ENCODE measurements at regions not wholly inside any gene's neighbourhood (a gene's known extent, or its start where the extent isn't known, plus 50 kb on each side); places are given as distances from the start of the nearest gene placed in this dataset.

- TF ChIP-seq, protein P1, sequence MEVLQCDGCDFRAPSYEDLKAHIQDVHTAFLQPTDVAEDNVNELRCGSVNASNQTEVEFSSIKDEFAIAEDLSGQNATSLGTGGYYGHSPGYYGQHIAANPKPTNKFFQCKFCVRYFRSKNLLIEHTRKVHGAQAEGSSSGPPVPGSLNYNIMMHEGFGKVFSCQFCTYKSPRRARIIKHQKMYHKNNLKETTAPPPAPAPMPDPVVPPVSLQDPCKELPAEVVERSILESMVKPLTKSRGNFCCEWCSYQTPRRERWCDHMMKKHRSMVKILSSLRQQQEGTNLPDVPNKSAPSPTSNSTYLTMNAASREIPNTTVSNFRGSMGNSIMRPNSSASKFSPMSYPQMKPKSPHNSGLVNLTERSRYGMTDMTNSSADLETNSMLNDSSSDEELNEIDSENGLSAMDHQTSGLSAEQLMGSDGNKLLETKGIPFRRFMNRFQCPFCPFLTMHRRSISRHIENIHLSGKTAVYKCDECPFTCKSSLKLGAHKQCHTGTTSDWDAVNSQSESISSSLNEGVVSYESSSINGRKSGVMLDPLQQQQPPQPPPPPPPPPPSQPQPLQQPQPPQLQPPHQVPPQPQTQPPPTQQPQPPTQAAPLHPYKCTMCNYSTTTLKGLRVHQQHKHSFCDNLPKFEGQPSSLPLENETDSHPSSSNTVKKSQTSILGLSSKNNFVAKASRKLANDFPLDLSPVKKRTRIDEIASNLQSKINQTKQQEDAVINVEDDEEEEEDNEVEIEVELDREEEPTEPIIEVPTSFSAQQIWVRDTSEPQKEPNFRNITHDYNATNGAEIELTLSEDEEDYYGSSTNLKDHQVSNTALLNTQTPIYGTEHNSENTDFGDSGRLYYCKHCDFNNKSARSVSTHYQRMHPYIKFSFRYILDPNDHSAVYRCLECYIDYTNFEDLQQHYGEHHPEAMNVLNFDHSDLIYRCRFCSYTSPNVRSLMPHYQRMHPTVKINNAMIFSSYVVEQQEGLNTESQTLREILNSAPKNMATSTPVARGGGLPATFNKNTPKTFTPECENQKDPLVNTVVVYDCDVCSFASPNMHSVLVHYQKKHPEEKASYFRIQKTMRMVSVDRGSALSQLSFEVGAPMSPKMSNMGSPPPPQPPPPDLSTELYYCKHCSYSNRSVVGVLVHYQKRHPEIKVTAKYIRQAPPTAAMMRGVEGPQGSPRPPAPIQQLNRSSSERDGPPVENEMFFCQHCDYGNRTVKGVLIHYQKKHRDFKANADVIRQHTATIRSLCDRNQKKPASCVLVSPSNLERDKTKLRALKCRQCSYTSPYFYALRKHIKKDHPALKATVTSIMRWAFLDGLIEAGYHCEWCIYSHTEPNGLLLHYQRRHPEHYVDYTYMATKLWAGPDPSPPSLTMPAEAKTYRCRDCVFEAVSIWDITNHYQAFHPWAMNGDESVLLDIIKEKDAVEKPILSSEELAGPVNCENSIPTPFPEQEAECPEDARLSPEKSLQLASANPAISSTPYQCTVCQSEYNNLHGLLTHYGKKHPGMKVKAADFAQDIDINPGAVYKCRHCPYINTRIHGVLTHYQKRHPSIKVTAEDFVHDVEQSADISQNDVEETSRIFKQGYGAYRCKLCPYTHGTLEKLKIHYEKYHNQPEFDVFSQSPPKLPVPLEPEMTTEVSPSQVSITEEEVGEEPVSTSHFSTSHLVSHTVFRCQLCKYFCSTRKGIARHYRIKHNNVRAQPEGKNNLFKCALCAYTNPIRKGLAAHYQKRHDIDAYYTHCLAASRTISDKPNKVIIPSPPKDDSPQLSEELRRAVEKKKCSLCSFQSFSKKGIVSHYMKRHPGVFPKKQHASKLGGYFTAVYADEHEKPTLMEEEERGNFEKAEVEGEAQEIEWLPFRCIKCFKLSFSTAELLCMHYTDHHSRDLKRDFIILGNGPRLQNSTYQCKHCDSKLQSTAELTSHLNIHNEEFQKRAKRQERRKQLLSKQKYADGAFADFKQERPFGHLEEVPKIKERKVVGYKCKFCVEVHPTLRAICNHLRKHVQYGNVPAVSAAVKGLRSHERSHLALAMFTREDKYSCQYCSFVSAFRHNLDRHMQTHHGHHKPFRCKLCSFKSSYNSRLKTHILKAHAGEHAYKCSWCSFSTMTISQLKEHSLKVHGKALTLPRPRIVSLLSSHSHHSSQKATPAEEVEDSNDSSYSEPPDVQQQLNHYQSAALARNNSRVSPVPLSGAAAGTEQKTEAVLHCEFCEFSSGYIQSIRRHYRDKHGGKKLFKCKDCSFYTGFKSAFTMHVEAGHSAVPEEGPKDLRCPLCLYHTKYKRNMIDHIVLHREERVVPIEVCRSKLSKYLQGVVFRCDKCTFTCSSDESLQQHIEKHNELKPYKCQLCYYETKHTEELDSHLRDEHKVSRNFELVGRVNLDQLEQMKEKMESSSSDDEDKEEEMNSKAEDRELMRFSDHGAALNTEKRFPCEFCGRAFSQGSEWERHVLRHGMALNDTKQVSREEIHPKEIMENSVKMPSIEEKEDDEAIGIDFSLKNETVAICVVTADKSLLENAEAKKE (CRISPR knock-in tag; IDR thresholded peaks at IDR 0.05) = no peak
- TF ChIP-seq CTCF (conservative IDR thresholded peaks at IDR 0.05; ENCODE audit: low read depth in 2 of 2) (no peak), JUNB (IDR thresholded peaks at IDR 0.05; ENCODE audit: unreplicated experiment) (no peak), EZH2 (IDR thresholded peaks at IDR 0.05; ENCODE audit: low read depth, unreplicated experiment) (no peak), POLR2AphosphoS5 (IDR thresholded peaks at IDR 0.05; ENCODE audit: low read depth) (no peak)
- TF ChIP-seq, protein P2, sequence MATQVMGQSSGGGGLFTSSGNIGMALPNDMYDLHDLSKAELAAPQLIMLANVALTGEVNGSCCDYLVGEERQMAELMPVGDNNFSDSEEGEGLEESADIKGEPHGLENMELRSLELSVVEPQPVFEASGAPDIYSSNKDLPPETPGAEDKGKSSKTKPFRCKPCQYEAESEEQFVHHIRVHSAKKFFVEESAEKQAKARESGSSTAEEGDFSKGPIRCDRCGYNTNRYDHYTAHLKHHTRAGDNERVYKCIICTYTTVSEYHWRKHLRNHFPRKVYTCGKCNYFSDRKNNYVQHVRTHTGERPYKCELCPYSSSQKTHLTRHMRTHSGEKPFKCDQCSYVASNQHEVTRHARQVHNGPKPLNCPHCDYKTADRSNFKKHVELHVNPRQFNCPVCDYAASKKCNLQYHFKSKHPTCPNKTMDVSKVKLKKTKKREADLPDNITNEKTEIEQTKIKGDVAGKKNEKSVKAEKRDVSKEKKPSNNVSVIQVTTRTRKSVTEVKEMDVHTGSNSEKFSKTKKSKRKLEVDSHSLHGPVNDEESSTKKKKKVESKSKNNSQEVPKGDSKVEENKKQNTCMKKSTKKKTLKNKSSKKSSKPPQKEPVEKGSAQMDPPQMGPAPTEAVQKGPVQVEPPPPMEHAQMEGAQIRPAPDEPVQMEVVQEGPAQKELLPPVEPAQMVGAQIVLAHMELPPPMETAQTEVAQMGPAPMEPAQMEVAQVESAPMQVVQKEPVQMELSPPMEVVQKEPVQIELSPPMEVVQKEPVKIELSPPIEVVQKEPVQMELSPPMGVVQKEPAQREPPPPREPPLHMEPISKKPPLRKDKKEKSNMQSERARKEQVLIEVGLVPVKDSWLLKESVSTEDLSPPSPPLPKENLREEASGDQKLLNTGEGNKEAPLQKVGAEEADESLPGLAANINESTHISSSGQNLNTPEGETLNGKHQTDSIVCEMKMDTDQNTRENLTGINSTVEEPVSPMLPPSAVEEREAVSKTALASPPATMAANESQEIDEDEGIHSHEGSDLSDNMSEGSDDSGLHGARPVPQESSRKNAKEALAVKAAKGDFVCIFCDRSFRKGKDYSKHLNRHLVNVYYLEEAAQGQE (IDR thresholded peaks at IDR 0.05; ENCODE audit: unreplicated experiment) = no peak
Observed at GRCh38 chr1:183730886-183731573, 73.9 kb upstream of the RGL1 start (continued).

Measured in GM23338 (cell line).